ENCODE measurements at regions not wholly inside any gene's neighbourhood (a gene's known extent, or its start where the extent isn't known, plus 50 kb on each side); places are given as distances from the start of the nearest gene placed in this dataset.

GRCh38 chr6:80527552-80528052, 421.1 kb downstream of the BCKDHB start:
- Histone ChIP-seq H3K4me3 (replicated peaks in 1 of 3; ENCODE audit: low read depth in 2 of 3, low read length in 3 of 3) (no peak overlapping the region), H3K9me3 (replicated peaks in 1 of 2; ENCODE audit: control insufficient read depth in 1 of 2, insufficient read depth in 1 of 2, low read length in 2 of 2) (no peaks in the 10 kb centered on the region), H3K4me2 (replicated peaks; ENCODE audit: extremely low read depth, low read length, poor library complexity, severe bottlenecking) (no peak overlapping the region), H3K9ac (ENCODE audit: insufficient read depth, low read length, poor library complexity, severe bottlenecking) (no peak overlapping the region), H3K27ac (ENCODE audit: low read depth in 1 of 2, low read length in 2 of 2) (no peak overlapping the region), H3K4me1 (ENCODE audit: control insufficient read depth in 1 of 2, insufficient read depth in 2 of 2, low read length in 2 of 2) (no peaks in the 10 kb centered on the region), H2AFZ (ENCODE audit: insufficient read depth, low read depth, low read length, poor library complexity, severe bottlenecking) (no peak overlapping the region), H3K27me3 (ENCODE audit: control insufficient read depth in 2 of 2, insufficient read depth in 2 of 2, low read length in 2 of 2) (no peaks in the 10 kb centered on the region), H3K79me2 (ENCODE audit: insufficient read depth, low read length) (no peaks in the 10 kb centered on the region), H4K20me1 (ENCODE audit: insufficient read depth, low read length) (no peaks in the 10 kb centered on the region), H3K36me3 (replicated peaks in 1 of 2; ENCODE audit: control insufficient read depth in 1 of 2, insufficient read depth in 2 of 2, low read length in 2 of 2) (no peaks in the 10 kb centered on the region)
- Mint-ChIP-seq H3K27me3 (ENCODE audit: low read depth in 3 of 3) (no peaks in the 10 kb centered on the region), H3K9me3 (peaks cover 0 to 7% (median 2%) of the 10 kb centered on the region in 7 donors), H3K4me3 (no peak overlapping the region), H3K27ac (no peak overlapping the region), H3K36me3 (no peaks in the 10 kb centered on the region), H3K4me1 (no peaks in the 10 kb centered on the region)
- DNase-seq: no peak
- intact Hi-C loops (cut with micrococcal nuclease): no loop called here
- WGBS (ENCODE audit: insufficient coverage): 100% methylated on average over 1 of the region's 7 CpGs
- no peak for TF ChIP-seq CTCF (IDR thresholded peaks at IDR 0.05)

- intact Hi-C loops (cut with micrococcal nuclease): no loop called here
- H3K4me3 Mint-ChIP-seq: no peak overlapping the region
- H3K36me3 Mint-ChIP-seq: no peaks in the 10 kb centered on the region
These were observed 417.1 kb downstream of the BCKDHB start for GRCh38 chr6:80523531-80523997.

More at GRCh38 chr6:80523531-80523997, 417.1 kb downstream of the BCKDHB start:
- Histone ChIP-seq H3K27me3 (ENCODE audit: control insufficient read depth in 2 of 2, insufficient read depth in 2 of 2, low read length in 2 of 2) (no peaks in the 10 kb centered on the region), H3K9me3 (replicated peaks in 1 of 2; ENCODE audit: control insufficient read depth in 1 of 2, insufficient read depth in 1 of 2, low read length in 2 of 2) (no peaks in the 10 kb centered on the region), H3K27ac (ENCODE audit: low read depth in 1 of 2, low read length in 2 of 2) (no peak overlapping the region), H3K4me2 (replicated peaks; ENCODE audit: extremely low read depth, low read length, poor library complexity, severe bottlenecking) (no peak overlapping the region), H4K20me1 (ENCODE audit: insufficient read depth, low read length) (no peaks in the 10 kb centered on the region), H3K36me3 (replicated peaks in 1 of 2; ENCODE audit: control insufficient read depth in 1 of 2, insufficient read depth in 2 of 2, low read length in 2 of 2) (no peaks in the 10 kb centered on the region), H3K4me3 (replicated peaks in 1 of 3; ENCODE audit: low read depth in 2 of 3, low read length in 3 of 3) (no peak overlapping the region), H3K9ac (ENCODE audit: insufficient read depth, low read length, poor library complexity, severe bottlenecking) (no peak overlapping the region), H3K79me2 (ENCODE audit: insufficient read depth, low read length) (no peaks in the 10 kb centered on the region), H2AFZ (ENCODE audit: insufficient read depth, low read depth, low read length, poor library complexity, severe bottlenecking) (no peak overlapping the region), H3K4me1 (ENCODE audit: control insufficient read depth in 1 of 2, insufficient read depth in 2 of 2, low read length in 2 of 2) (no peaks in the 10 kb centered on the region)
- no peak for TF ChIP-seq CTCF (IDR thresholded peaks at IDR 0.05)
- no peak for DNase-seq
- Mint-ChIP-seq H3K9me3 (peaks cover 0 to 7% (median 2%) of the 10 kb centered on the region in 7 donors), H3K4me1 (no peaks in the 10 kb centered on the region), H3K27ac (no peak overlapping the region), H3K27me3 (ENCODE audit: low read depth in 3 of 3) (no peaks in the 10 kb centered on the region)
- 50% methylated on average over 9 of the region's 11 CpGs for whole genome bisulfite sequencing (ENCODE audit: insufficient coverage)

All from CD14-positive monocyte (primary cell).